GM23338 (cell line): ENCODE measurements at regions not wholly inside any gene's neighbourhood (a gene's known extent, or its start where the extent isn't known, plus 50 kb on each side); places are given as distances from the start of the nearest gene placed in this dataset.

Experiments used
- ATAC-seq: fragments of 200-7000 bp; cut with Tn5 transposase; 3 replicates; pipeline ENCODE4 v1.9.1; 2020
- DNase-seq: peaks from one replicate; pipeline ENCODE4 v3.0.0-alpha.2; 2015; ENCODE audit warnings: low spot score
- H2AFZ ChIP-seq: fragments of 200-600 bp; sonication (generic); 2 replicates; pipeline ENCODE4 v1.8.0; 2016; ENCODE audit warnings: antibody characterized with exemption, mild to moderate bottlenecking, moderate library complexity
- H3F3A ChIP-seq: fragments of 200-600 bp; sonication (generic); replicated peaks from 2 replicates; pipeline ENCODE4 v1.8.0; 2017; ENCODE audit warnings: antibody characterized with exemption, mixed run types, low read depth
- H3K27ac ChIP-seq: fragments of 200-600 bp; sonication (generic); 2 replicates; pipeline ENCODE4 v1.6.1; 2016; ENCODE audit warnings: low read depth
- H3K27me3 ChIP-seq: fragments of 200-600 bp; sonication (generic); 2 replicates; pipeline ENCODE4 v1.8.0; 2016; ENCODE audit warnings: mild to moderate bottlenecking, mixed run types, moderate library complexity; ENCODE audit not compliant: insufficient read depth
- H3K36me3 ChIP-seq: fragments of 200-600 bp; sonication (generic); 2 replicates; pipeline ENCODE4 v1.8.0; 2016; ENCODE audit warnings: mild to moderate bottlenecking; ENCODE audit not compliant: insufficient read depth
- H3K4me1 ChIP-seq: fragments of 200-600 bp; sonication (generic); 2 replicates; pipeline ENCODE4 v1.8.0; 2016; ENCODE audit warnings: mild to moderate bottlenecking, moderate library complexity; ENCODE audit not compliant: insufficient read depth
- H3K4me2 ChIP-seq: fragments of 200-600 bp; sonication (generic); 2 replicates; pipeline ENCODE4 v1.7.1; 2017; ENCODE audit warnings: mixed run types
- H3K4me3 ChIP-seq: fragments of 200-600 bp; sonication (generic); 2 replicates; pipeline ENCODE4 v1.6.1; 2016; ENCODE audit warnings: mixed run types
- H3K79me2 ChIP-seq: fragments of 200-600 bp; sonication (generic); replicated peaks from 2 replicates; pipeline ENCODE4 v1.8.0; 2017; ENCODE audit warnings: mild to moderate bottlenecking; ENCODE audit not compliant: insufficient read depth
- H3K9me2 ChIP-seq: fragments of 200-600 bp; sonication (generic); 2 replicates; pipeline ENCODE4 v1.8.0; 2017; ENCODE audit not compliant: insufficient read depth
- H4K20me1 ChIP-seq: fragments of 200-600 bp; sonication (generic); replicated peaks from 2 replicates; pipeline ENCODE4 v1.8.0; 2017; ENCODE audit warnings: mild to moderate bottlenecking; ENCODE audit not compliant: insufficient read depth
- H3K27ac Mint-ChIP-seq: 2 replicates; pipeline ENCODE4 v1.8.0; 2020; ENCODE audit warnings: inconsistent platforms, mild to moderate bottlenecking, moderate library complexity, mixed read lengths
- H3K27me3 Mint-ChIP-seq: 3 replicates; pipeline ENCODE4 v1.8.0; 2022; ENCODE audit warnings: low read depth, mild to moderate bottlenecking, moderate library complexity, mixed read lengths, inconsistent platforms; ENCODE audit not compliant: insufficient read depth, poor library complexity
- H3K36me3 Mint-ChIP-seq: 3 replicates; pipeline ENCODE4 v1.8.0; 2021; ENCODE audit warnings: low read depth, mild to moderate bottlenecking, inconsistent platforms, moderate library complexity, mixed read lengths
- H3K4me1 Mint-ChIP-seq: 3 replicates; pipeline ENCODE4 v1.8.0; 2020; ENCODE audit warnings: mild to moderate bottlenecking, inconsistent platforms, mixed read lengths
- H3K4me3 Mint-ChIP-seq: 3 replicates; pipeline ENCODE4 v1.8.0; 2021; ENCODE audit warnings: moderate library complexity, mild to moderate bottlenecking, inconsistent platforms, mixed read lengths
- H3K9me3 Mint-ChIP-seq: 3 replicates; pipeline ENCODE4 v1.8.0; 2020; ENCODE audit warnings: moderate library complexity, mild to moderate bottlenecking, inconsistent platforms, mixed read lengths
- CREB1 ChIP-seq: fragments of 250-450 bp; sonication (Bioruptor Pico); IDR thresholded peaks from 2 replicates; pipeline ENCODE4 v1.5.0; 2020; ENCODE audit warnings: low read depth, mild to moderate bottlenecking, moderate library complexity
- CTCF ChIP-seq, 2 experiments: fragments of 200-600 bp in 1 of 2; sonication (generic) in 1 of 2; conservative IDR thresholded peaks; 2 replicates each; pipeline versions ENCODE4 v1.5.1 to v1.6.1; 2016 to 2017; ENCODE audit warnings: antibody characterized with exemption in 2 of 2, low read depth in 2 of 2, mild to moderate bottlenecking in 2 of 2, moderate library complexity in 1 of 2
- ETS1 ChIP-seq: IDR thresholded peaks from 2 replicates; pipeline ENCODE4 v1.6.1; 2016; ENCODE audit warnings: antibody characterized with exemption
- EZH2 ChIP-seq: fragments of 200-600 bp; sonication (generic); IDR thresholded peaks from one replicate; pipeline ENCODE4 v1.8.0; 2017; ENCODE audit warnings: antibody characterized with exemption, mild to moderate bottlenecking, low read depth; ENCODE audit not compliant: unreplicated experiment
- EZH2phosphoT487 ChIP-seq: fragments of 200-600 bp; sonication (generic); IDR thresholded peaks from one replicate; pipeline ENCODE4 v1.8.1; 2018; ENCODE audit warnings: antibody characterized with exemption; ENCODE audit not compliant: unreplicated experiment
- NANOG ChIP-seq: IDR thresholded peaks from 2 replicates; pipeline ENCODE4 v1.6.1; 2016; ENCODE audit warnings: antibody characterized with exemption, borderline replicate concordance
- POLR2AphosphoS5 ChIP-seq: IDR thresholded peaks from 2 replicates; pipeline ENCODE4 v1.6.1; 2016; ENCODE audit warnings: antibody characterized with exemption, low read depth
- STAT1 ChIP-seq: IDR thresholded peaks from one replicate; pipeline ENCODE4 v1.6.1; 2016; ENCODE audit warnings: antibody characterized with exemption; ENCODE audit not compliant: unreplicated experiment
- ZNF114 ChIP-seq: fragments of 250-450 bp; sonication (Bioruptor Pico); IDR thresholded peaks from 2 replicates; pipeline ENCODE4 v1.5.0; 2020; ENCODE audit warnings: mild to moderate bottlenecking, moderate library complexity
- ZNF331 ChIP-seq: fragments of 250-450 bp; sonication (Bioruptor Pico); IDR thresholded peaks from 2 replicates; pipeline ENCODE4 v1.5.0; 2020; ENCODE audit warnings: low read depth, mild to moderate bottlenecking, moderate library complexity
- ZNF462 ChIP-seq: fragments of 250-450 bp; sonication (Bioruptor Pico); IDR thresholded peaks from 2 replicates; pipeline ENCODE4 v1.5.0; 2020; ENCODE audit warnings: mild to moderate bottlenecking, moderate library complexity

- TF ChIP-seq ETS1, result no peak
Measured at GRCh38 chr10:56279270-56279669, 81.8 kb downstream of the ZWINT start (continued).

GRCh38 chr10:56269181-56269580 is 91.9 kb downstream of the ZWINT start:
- Histone ChIP-seq H3K4me2 (no peak overlapping the region), H2AFZ (no peak overlapping the region), H3F3A (no peaks in the 10 kb centered on the region), H3K9me2 (no peaks in the 10 kb centered on the region), H3K79me2 (no peaks in the 10 kb centered on the region), H3K4me3 (no peak overlapping the region), H3K27me3 (no peaks in the 10 kb centered on the region), H3K27ac (no peak overlapping the region), H3K36me3 (no peaks in the 10 kb centered on the region), H4K20me1 (no peaks in the 10 kb centered on the region), H3K4me1 (no peaks in the 10 kb centered on the region)
- Mint-ChIP-seq H3K27me3 (no peaks in the 10 kb centered on the region), H3K4me1 (no peaks in the 10 kb centered on the region), H3K27ac (no peak overlapping the region), H3K9me3 (no peaks in the 10 kb centered on the region), H3K4me3 (no peak overlapping the region), H3K36me3 (no peaks in the 10 kb centered on the region)
- no peak for ATAC-seq
- DNase-seq, result no peak
- TF ChIP-seq POLR2AphosphoS5 (no peak), ZNF331 (no peak), STAT1 (no peak), EZH2 (no peak)

- no peak overlapping the region for H3K4me2 ChIP-seq
- no peak for ATAC-seq
- no peak overlapping the region for H3K27ac Mint-ChIP-seq
- TF ChIP-seq ETS1 (no peak), ZNF114 (CRISPR knock-in tag) (no peak), ZNF331 (no peak), STAT1 (no peak), CREB1 (CRISPR knock-in tag) (no peak), POLR2AphosphoS5 (no peak), NANOG (no peak), EZH2phosphoT487 (no peak), ZNF462 (no peak), CTCF (conservative IDR thresholded peaks at IDR 0.05; ENCODE audit: low read depth in 2 of 2) (no peak)
Measured at GRCh38 chr10:56266120-56266519, 94.9 kb downstream of the ZWINT start.

More at GRCh38 chr10:56266120-56266519, 94.9 kb downstream of the ZWINT start:
- H3K4me1 Mint-ChIP-seq, result no peaks in the 10 kb centered on the region
- no peaks in the 10 kb centered on the region for H3K9me2 ChIP-seq
- no peaks in the 10 kb centered on the region for H3K79me2 ChIP-seq
- H3K4me3 Mint-ChIP-seq, result no peak overlapping the region
- H3K27ac ChIP-seq, result no peak overlapping the region
- H3K4me1 ChIP-seq, result peaks cover 5% of the 10 kb centered on the region; the same call in 1 of the 2 replicates
- DNase-seq, result no peak
- H3K4me3 ChIP-seq, result no peak overlapping the region
- H2AFZ ChIP-seq, result no peak overlapping the region
- H3F3A ChIP-seq, result no peaks in the 10 kb centered on the region
- no peaks in the 10 kb centered on the region for H3K27me3 Mint-ChIP-seq
- H4K20me1 ChIP-seq, result no peaks in the 10 kb centered on the region
- H3K36me3 Mint-ChIP-seq, result no peaks in the 10 kb centered on the region
- H3K27me3 ChIP-seq, result no peaks in the 10 kb centered on the region
- no peaks in the 10 kb centered on the region for H3K36me3 ChIP-seq
- no peaks in the 10 kb centered on the region for H3K9me3 Mint-ChIP-seq
